Keratinocyte (primary cell): ENCODE measurements at regions not wholly inside any gene's neighbourhood (a gene's known extent, or its start where the extent isn't known, plus 50 kb on each side); places are given as distances from the start of the nearest gene placed in this dataset.

Experiments used
- DNase-seq: peaks from one replicate; pipeline ENCODE4 v3.0.0-alpha.2; 2011; ENCODE audit warnings: low read depth, missing footprints, low spot score
- FAIRE-seq: peaks from 2 replicates; lab custom pipeline; 2011; peaks lifted over from hg19 to GRCh38; lab: Jason Lieb, UNC
- H2AFZ ChIP-seq: 2 replicates; pipeline ENCODE4 v1.6.0; 2012; ENCODE audit warnings: low read length, control low read depth, inconsistent platforms; ENCODE audit not compliant: control insufficient read depth
- H3K27ac ChIP-seq: 2 replicates; pipeline ENCODE4 v1.5.1; 2011; ENCODE audit warnings: low read length; ENCODE audit not compliant: control insufficient read depth, insufficient read depth
- H3K27me3 ChIP-seq: 3 replicates; pipeline ENCODE4 v1.6.0; 2011; ENCODE audit warnings: low read length; ENCODE audit not compliant: control insufficient read depth, insufficient read depth; ENCODE audit errors: extremely low read depth
- H3K36me3 ChIP-seq, 2 experiments: 2 replicates in 1 of 2; 3 replicates in 1 of 2; pipeline ENCODE4 v1.5.1; 2011; ENCODE audit warnings: low read length in 2 of 2, mild to moderate bottlenecking in 1 of 2; ENCODE audit not compliant: control insufficient read depth in 2 of 2, insufficient read depth in 2 of 2; ENCODE audit errors: extremely low read depth in 1 of 2
- H3K4me1 ChIP-seq: 3 replicates; pipeline ENCODE4 v1.5.1; 2011; ENCODE audit warnings: low read length; ENCODE audit not compliant: control insufficient read depth, insufficient read depth; ENCODE audit errors: extremely low read depth
- H3K4me2 ChIP-seq: 3 replicates; pipeline ENCODE4 v1.6.0; 2011; ENCODE audit warnings: low read depth, low read length; ENCODE audit not compliant: control insufficient read depth, insufficient read depth; ENCODE audit errors: extremely low read depth
- H3K4me3 ChIP-seq, 3 experiments: fragments of 200-600 bp in 1 of 3; sonication (generic) in 1 of 3; 2 replicates in 2 of 3; 3 replicates in 1 of 3; pipeline ENCODE4 v1.5.1; 2011 to 2016; ENCODE audit warnings: low read length in 3 of 3, mild to moderate bottlenecking in 3 of 3, control low read depth in 2 of 3, inconsistent platforms in 1 of 3, low read depth in 1 of 3, mixed read lengths in 1 of 3, mixed run types in 1 of 3, moderate library complexity in 1 of 3; ENCODE audit not compliant: control insufficient read depth in 2 of 3, insufficient read depth in 2 of 3; ENCODE audit errors: extremely low read depth in 1 of 3
- H3K79me2 ChIP-seq: 2 replicates; pipeline ENCODE4 v1.6.0; 2012; ENCODE audit warnings: low read length; ENCODE audit not compliant: control insufficient read depth, insufficient read depth
- H3K9ac ChIP-seq: 3 replicates; pipeline ENCODE4 v1.6.0; 2011; ENCODE audit warnings: low read length; ENCODE audit not compliant: control insufficient read depth, insufficient read depth; ENCODE audit errors: extremely low read depth
- H3K9me1 ChIP-seq: 3 replicates; pipeline ENCODE4 v1.6.0; 2011; ENCODE audit warnings: low read length; ENCODE audit not compliant: control insufficient read depth, insufficient read depth; ENCODE audit errors: extremely low read depth
- H3K9me3 ChIP-seq: 2 replicates; pipeline ENCODE4 v1.5.1; 2012; ENCODE audit warnings: low read depth, low read length; ENCODE audit not compliant: control insufficient read depth
- H4K20me1 ChIP-seq: 3 replicates; pipeline ENCODE4 v1.6.0; 2011; ENCODE audit warnings: low read length; ENCODE audit not compliant: control insufficient read depth, insufficient read depth; ENCODE audit errors: extremely low read depth
- EZH2 ChIP-seq: IDR thresholded peaks from one replicate; pipeline ENCODE4 v1.6.1; 2012; ENCODE audit warnings: inconsistent platforms, mild to moderate bottlenecking, low read length, moderate library complexity
- dilution Hi-C: fragments of 300-500 bp; cut with MboI; formaldehyde crosslinking; loops from one replicate; pipeline ENCODE4 v1.7.0; 2020; ENCODE audit warnings: low sequenced_read_pairs; ENCODE audit not compliant: extremely low pct_ligation_motif_present
- TF ChIP-seq, protein P1 (sequence below), 3 experiments: IDR thresholded peaks in 1 of 3; conservative IDR thresholded peaks in 1 of 3; optimal IDR thresholded peaks in 1 of 3; 2 replicates in 2 of 3; 3 replicates in 1 of 3; pipeline versions ENCODE3 to v1.5.1; 2011; ENCODE audit warnings: low read length in 3 of 3, mild to moderate bottlenecking in 3 of 3, moderate library complexity in 2 of 3, control low read depth in 1 of 3, inconsistent platforms in 1 of 3; ENCODE audit not compliant: insufficient read depth in 2 of 3; ENCODE audit errors: extremely low read depth in 1 of 3

DNA sequence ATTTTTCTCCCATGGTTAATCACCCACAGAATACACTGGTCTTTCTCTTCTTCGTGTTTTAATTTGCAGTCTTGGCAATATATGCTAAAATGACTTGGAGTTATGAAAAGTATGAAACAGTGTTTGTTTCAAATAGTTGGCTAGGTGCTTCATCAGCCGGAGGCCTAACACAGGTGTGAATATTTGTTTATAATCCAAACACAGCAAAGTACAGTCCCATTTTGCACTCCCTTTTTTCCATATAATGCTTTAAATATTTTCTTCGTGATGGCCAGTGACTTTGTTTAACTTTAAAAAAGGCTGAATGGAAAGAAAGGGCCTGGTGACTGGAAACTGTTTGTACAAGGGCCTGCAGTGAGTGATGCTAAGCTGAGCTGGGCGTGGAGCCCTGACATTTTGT lies 219.7 kb upstream of the LRIG1 start:
- FAIRE-seq (no peak), DNase-seq (no peak)
- Histone ChIP-seq H3K27ac (no peak overlapping the region), H3K9me1 (no peaks in the 10 kb centered on the region), H4K20me1 (no peaks in the 10 kb centered on the region), H2AFZ (no peak overlapping the region), H3K9ac (no peak overlapping the region), H3K4me3 (no peak overlapping the region), H3K4me1 (no peaks in the 10 kb centered on the region), H3K79me2 (no peaks in the 10 kb centered on the region), H3K9me3 (no peaks in the 10 kb centered on the region), H3K4me2 (no peak overlapping the region), H3K27me3 (no peaks in the 10 kb centered on the region), H3K36me3 (no peaks in the 10 kb centered on the region)
- TF ChIP-seq EZH2 = no peak
- TF ChIP-seq, protein P1, sequence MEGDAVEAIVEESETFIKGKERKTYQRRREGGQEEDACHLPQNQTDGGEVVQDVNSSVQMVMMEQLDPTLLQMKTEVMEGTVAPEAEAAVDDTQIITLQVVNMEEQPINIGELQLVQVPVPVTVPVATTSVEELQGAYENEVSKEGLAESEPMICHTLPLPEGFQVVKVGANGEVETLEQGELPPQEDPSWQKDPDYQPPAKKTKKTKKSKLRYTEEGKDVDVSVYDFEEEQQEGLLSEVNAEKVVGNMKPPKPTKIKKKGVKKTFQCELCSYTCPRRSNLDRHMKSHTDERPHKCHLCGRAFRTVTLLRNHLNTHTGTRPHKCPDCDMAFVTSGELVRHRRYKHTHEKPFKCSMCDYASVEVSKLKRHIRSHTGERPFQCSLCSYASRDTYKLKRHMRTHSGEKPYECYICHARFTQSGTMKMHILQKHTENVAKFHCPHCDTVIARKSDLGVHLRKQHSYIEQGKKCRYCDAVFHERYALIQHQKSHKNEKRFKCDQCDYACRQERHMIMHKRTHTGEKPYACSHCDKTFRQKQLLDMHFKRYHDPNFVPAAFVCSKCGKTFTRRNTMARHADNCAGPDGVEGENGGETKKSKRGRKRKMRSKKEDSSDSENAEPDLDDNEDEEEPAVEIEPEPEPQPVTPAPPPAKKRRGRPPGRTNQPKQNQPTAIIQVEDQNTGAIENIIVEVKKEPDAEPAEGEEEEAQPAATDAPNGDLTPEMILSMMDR (optimal IDR thresholded peaks at IDR 0.05 in 1 of 3, IDR thresholded peaks at IDR 0.05 in 1 of 3, conservative IDR thresholded peaks at IDR 0.05 in 1 of 3; ENCODE audit: extremely low read depth in 1 of 3, insufficient read depth in 2 of 3, low read length in 3 of 3) = no peak
- dilution Hi-C loops = no loop called here

DNA sequence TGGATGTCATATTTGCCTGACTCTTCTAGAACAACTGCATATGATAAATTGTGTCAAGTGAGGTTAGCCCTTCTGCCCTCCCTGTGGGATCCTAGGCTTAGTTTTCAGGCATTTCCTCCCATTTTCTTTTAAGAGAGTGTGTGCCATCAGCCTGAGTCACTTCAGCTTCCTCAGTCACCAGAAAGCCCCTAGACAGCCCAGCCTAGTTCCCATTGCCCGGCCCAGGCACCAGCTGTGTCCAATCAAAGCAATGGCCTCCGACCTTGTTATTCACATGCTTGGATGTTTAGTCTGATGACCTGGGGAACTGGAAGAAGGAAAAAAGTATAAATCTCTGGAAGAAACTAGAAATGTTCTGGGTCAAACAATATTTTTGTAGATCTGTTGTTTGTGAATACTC lies 221.9 kb upstream of the LRIG1 start:
- Histone ChIP-seq H3K4me2 (no peak overlapping the region), H4K20me1 (no peaks in the 10 kb centered on the region), H3K27ac (no peak overlapping the region), H3K36me3 (no peaks in the 10 kb centered on the region), H3K9me1 (no peaks in the 10 kb centered on the region), H2AFZ (no peak overlapping the region), H3K4me3 (no peak overlapping the region), H3K4me1 (no peaks in the 10 kb centered on the region), H3K27me3 (no peaks in the 10 kb centered on the region), H3K9ac (no peak overlapping the region), H3K79me2 (no peaks in the 10 kb centered on the region), H3K9me3 (no peaks in the 10 kb centered on the region)
- no peak for FAIRE-seq
- TF ChIP-seq, protein P1 (optimal IDR thresholded peaks at IDR 0.05 in 1 of 3, IDR thresholded peaks at IDR 0.05 in 1 of 3, conservative IDR thresholded peaks at IDR 0.05 in 1 of 3; ENCODE audit: extremely low read depth in 1 of 3, insufficient read depth in 2 of 3, low read length in 3 of 3) = no peak
- no peak for TF ChIP-seq EZH2
- no peak for DNase-seq
- dilution Hi-C loops = no loop called here
